Hematopoietic multipotent progenitor cell treated with erythropoietin and hydrocortisone succinate and interleukin-3 and kit ligand, for 17 days (in vitro differentiated cells): ENCODE measurements at regions not wholly inside any gene's neighbourhood (a gene's known extent, or its start where the extent isn't known, plus 50 kb on each side); places are given as distances from the start of the nearest gene placed in this dataset.
"Not testable (repeated sequence)": the region's sequence is repeated elsewhere in the genome, so short reads cannot be mapped to it uniquely, and the experiment has no call there.

Source experiments
- DNase-seq: peaks from one replicate; pipeline ENCODE4 v3.0.0-alpha.2; 2015; ENCODE audit warnings: low spot score

DNA sequence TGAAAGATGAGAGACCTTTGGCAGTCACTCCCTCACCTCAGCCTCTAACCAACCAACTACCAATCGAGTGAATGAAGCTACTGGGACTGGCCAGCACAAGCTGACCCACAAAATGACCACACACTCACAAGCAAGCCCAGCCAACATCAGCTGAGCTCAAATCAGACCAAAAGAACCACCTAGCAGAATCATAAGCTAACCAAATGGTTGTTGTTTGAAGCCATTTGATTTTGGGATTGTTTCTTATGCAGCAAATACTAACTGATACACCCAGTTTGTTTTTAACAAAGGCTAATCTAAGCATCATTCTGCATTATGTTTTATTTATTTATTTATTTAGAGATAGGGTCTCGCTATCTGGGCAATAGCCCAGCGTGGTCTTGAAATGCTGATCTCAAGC lies 310.4 kb downstream of the SETD4 start:
- no peak for DNase-seq

DNA sequence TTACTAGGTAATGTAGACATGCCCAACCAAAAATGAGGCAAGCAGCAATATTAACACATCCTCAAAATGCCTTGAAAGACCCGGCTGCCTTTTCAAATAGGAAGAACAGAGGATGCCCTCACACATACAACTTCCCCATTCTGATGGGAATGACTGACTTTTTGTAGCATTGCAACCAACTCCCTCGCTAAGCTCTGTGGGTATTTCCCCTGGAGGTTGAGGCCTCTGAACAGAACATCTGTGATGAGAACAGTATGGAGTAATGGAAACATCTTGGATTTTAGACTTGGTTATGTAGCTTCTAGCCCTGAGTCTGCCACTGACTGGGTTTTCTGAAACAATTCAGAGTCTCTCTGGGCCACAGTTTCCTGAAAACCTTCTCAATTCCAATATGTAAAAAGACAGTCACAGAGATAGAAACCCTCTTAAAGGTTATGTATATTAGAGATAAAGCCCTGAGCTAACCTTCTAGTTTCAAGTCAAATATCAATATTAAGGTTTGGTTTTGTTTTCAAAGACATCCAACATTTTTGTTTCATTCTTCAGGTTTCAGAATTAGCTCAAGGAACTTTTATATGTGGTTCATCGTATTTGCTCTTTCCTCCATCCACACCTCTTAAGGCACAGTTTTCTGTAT lies 311.5 kb downstream of the SETD4 start:
- no peak for DNase-seq

DNA sequence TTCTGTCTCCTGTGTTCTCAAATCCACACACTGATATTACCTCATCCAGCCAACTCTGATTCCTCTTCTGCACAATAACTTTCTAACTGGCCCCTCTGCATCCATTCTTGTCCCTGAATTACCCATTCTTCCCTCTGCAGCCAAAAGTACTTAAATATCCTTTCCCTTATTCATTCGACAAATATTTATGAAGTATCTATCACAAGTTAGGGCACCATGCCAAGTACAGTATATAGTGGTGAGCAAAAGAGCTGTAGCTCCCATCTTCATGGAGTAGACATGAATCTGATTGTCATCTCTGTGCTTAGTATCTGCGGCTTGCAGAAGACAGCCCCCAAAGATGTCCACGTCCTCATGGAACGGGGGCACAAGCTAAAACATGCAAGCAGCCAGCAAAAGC lies 316.8 kb downstream of the SETD4 start:
- no peak for DNase-seq

DNA sequence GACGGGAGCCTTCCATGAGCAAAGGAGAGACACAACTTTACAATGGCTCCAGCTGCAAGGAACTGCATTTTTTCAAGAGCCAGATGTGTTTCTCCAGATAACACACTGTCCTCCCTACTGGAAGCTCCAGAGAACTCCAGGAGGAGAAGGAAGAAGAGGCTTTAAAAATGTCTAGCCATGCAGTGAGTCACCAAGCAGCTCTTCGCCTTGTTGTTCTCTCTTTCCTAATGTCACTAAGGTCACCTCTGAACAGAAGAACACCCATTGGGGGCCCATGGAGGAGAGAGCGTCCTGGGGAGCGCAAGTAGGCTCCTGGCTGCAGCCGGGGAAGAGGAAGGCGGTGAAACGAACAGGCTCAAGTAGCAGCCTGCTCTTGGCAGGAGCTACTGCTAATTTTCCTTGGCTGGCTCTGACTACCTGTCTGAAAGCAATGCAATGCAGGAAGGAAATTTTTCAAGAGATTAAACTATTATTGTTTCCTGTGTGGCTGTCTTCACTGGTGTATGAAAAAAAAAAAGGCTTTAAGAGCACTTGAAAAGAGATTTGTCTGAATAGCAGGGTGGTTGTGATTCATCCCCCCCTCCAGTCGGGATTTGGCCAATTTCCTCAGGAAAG lies 321.9 kb downstream of the SETD4 start:
- no peak for DNase-seq

DNA sequence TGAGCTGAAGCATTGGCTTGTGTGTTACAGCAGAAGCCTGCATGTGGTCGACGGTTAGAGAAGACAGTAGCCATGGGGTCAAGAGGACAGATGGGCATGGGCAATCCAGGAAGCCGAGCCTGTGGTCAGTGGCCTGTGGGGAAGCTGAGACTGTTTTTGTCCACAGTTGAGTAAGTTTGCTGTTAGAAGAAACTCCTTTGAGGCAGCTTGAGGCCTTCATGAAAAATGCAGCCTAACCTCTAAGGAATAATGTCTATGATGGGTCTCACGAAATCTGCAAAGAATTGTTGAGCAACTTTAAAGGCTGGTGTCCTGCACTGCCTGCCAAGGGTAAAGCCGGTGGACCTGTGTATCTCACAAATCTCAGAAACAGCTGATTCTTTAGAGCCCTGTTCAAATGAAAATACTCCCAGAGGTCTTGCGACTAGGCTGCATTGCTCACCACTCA lies 322.4 kb downstream of the SETD4 start:
- DNase-seq = no peak

DNA sequence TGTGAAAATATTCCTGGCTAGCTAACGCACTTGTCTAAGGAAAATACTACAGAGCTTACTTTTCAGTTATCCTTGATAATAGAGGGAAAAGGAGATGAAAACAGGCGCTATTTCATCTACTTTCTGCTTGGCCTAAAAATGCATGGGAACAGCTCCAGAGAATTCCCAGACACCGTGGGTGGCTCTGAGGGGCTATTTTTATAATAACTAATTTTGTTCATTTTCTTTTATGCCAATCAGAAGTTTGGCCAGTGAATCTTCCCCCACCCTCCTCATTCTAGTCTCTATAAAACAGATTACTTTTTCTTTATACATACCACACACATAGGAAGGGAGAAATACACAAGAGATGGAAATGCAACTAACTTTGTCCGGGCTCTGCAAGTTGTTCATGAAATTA lies 322.9 kb downstream of the SETD4 start:
- DNase-seq = no peak

DNA sequence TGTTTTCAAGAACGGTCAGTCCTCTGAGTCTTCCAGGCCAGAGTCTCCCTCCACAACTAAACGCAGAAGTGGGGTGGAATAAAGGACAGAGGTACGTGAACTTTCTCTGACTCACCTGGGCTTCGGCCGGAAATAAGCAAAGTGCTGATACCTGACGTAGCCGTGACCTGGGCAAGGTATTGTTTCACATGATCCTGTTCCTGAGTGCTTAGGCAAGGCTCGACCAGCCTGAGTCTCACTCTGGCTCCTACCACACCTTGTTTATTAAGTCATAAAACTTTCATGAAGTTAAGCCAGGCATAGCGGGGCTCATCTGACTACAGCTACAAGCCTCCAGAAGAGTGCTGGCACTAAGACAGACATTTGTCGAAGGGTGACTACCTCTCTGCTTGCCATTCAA lies 327.5 kb downstream of the SETD4 start:
- DNase-seq = no peak

DNA sequence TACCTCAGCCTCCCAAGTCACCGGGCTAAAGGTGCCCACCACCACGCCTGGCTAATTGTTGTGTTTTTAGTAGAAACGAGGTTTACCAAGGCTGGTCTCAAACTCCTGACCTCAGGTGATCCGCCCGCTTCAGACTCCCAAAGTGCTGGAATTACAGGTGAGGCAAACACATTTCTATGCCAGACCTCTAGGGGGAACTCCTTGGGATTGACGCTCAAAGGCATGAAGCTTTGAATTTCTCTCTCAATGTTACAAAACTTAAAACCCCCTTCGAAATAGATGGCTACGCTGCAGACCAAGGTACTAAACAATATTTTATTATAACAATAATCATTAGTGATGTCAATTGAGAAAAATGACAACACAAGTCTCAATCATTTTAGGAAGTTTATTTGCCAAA lies 330.0 kb downstream of the SETD4 start:
- no peak for DNase-seq

DNA sequence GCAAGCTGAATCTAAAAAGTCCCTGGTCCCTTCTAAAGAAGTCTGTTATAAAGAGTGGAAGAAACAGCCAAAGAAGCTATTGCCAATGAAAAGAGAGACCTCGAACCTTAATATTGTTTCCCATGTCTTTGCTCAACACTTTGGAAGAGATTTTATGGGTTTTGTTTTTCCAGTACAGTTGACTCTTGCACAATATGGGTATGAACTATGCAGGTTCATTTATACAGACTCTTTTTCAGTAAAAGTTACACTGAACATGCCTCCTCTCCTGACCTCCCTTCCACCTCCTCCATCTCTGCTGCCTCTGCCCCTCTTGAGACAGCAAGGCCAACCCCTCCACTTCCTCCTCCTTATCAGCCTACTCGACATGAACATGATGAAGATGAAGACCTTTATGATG lies 332.5 kb downstream of the SETD4 start:
- DNase-seq = no peak

DNA sequence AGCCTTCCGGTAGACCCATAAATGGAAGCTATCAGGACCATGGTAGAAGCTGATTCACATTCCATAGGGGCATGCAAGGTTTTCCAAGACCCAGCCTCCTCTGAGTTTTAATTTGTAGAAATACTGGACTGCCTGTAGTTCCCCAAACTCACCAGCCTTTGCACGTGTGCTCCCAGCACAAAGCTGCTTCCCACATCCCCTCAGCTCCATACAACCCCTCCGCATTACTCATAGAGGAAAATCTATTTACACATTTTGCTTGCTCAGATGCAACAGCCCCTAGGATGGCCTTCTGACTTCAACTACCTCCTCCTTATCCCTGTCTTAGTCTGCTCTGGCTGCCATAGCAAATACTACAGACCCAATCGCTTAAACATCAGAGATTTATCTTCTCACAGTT lies 336.2 kb downstream of the SETD4 start:
- DNase-seq = no peak

DNA sequence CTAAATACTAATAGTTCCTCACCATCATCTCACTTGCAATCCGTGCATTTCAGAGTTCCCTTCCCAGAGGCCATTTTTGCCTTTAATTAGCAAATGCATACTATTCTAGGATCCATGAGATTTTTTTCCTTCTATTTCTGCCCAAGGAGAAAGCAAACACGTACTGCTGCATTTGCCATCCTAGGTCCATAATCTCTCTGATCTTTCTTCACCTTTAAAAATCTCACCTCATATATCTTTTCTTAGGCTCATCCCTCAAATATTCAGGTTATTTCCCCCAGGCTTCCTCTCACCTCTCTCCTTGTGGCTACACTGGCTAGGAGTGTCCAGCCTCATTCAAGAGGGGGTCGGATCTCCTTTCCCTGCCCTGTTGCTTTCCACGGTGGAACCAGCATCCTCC lies 338.6 kb downstream of the SETD4 start:
- no peak for DNase-seq

DNA sequence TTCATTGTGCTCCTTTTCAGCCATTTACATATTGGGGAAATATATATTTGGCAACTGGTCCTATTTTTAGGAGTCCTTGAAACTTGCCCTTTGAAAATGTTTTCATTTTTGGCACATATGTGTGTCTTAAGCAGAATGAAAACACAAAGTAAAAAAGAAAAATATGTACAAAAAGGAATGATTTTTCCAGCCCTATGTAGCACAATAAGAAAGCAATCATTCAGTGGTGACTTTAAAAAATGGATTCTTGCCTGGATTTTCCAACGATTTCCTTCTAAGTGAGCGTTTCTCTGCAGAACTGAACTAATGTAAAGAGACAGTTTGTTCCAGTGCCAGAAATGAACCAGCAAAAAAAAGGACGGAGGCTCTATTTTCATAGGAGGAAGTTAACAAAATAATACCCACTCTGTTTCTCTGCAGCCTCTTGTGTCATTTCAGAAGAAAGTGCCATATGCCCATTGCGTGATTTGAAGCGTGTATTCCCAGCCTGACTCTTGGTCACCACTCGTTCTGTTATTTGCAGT lies 340.1 kb downstream of the SETD4 start:
- DNase-seq = no peak

DNA sequence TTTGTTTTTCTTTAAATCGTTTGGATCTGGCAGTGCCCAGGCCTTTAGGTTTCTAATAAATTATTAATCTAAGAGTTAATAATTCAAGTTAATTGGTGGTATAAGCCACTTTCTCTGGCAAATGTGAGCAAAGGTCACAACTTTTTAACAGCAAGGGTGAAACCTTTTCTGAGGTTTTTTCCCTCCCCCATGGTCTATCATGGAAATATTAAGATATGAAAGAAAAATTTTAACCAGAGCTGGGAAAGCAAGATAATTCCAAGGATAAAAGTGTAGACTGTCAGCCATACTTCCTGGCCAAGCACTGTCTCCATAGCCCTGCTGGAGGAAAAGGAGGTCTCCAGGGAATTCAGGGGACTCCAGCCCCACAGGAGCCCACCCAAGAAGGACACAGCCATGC lies 341.2 kb downstream of the SETD4 start:
- DNase-seq = no peak

DNA sequence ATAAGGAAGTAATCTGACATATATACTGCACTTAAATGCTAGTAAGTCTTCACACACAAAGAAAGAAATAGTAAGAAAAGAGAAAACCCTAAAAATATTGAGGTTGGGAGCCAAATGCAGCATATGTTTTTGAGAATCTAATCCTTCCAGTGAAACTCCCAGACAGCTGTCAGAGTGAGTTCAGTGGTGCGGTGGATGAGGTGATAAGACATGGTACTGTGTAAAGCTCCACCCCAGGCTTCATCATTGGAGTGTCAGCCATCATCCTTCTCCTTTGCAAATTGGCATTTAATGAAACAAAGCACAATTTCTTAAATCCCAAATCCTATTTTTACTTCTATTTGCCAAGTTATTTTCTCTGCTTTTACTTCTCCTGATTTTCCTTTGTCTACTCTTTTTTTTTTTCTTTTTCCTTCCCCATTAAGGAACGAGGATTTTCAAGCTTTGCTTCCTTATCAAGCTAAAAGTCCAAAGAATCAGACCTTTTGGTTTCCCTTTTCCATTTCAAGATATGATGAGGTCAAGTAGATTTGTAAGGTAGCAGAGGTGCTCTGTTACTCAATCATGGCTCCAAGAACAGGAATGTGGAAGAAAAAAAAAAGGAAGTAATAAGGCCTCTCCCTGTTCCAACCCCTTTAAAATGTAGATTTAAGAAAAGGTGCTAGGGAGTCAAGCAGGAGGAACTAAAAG lies 343.3 kb downstream of the SETD4 start:
- DNase-seq = no peak

DNA sequence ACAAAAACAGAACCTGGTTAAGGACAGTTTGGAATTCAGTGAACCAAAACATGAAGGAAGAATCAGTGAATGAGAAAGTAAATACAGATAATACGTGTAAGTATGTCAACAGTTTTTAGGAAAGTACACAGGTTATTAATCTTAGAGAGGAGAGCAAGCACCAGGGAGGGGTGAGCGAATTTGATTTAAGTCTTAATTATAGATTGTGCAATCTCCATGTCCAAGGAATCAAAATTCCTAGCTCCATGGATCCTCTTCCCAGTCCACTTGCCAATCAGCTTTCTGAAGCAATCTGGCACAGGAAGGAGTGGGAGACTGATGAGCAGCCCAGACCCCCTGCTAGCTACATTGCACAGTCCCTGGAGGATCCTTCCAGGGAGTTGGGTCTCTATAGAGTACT lies 346.4 kb downstream of the SETD4 start:
- DNase-seq = no peak

DNA sequence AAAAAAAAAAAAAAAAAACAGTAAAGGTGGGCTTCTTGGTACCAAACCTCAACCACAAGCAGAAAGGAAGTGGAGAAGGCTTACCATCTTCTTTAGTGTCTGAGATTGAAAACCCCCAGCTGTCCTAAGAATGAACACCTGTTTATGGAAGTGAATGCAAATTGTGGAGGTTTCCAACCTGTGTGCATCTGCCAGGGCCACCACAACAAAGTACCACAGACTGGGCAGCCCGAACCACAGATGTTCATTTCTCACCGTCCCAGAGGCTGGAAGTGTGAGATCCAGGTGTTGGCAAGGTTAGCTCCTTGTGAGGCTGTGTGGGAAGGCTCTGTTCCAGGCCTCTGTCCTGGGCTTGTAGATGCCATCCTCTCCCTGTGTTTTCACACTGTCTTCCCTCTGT lies 348.7 kb downstream of the SETD4 start:
- DNase-seq = no peak

DNA sequence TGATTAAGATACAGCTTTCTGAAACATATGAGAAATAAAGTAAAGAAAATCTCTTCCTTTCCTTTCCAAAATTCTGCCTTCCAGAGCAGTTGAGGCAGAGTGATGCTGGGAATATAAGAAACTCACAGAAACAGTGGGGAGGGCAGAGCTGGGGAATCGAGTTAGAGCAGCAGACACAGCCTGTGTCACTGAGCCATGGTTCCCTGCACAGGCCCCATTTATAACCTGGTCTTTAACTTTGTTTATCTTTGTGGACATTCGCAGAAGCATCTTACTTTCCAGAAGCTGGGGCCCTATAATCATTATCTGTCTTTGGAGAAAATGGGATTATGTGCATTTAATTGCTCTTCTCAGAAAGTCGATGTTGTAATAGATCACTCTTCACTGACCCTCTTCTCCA lies 349.1 kb downstream of the SETD4 start:
- DNase-seq = no peak

DNA sequence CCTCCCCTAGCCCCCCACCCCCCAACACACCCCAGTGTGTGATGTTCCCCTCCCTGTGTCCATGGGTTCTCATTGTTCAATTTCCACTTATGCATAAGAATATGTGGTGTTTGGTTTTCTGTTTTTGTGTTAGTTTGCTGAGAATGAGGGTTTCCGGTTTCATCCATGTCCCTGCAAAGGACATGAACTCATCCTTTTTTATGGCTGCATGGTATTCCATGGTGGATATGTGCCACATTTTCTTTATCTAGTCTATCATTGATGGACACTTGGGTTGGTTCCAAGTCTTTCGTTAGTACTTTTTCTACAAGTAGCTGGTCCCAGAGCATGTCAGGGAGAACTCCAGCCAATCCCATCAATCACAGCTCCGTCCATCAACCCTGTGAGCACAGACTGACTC lies 350.3 kb downstream of the SETD4 start:
- not testable (repeated sequence) for DNase-seq

DNA sequence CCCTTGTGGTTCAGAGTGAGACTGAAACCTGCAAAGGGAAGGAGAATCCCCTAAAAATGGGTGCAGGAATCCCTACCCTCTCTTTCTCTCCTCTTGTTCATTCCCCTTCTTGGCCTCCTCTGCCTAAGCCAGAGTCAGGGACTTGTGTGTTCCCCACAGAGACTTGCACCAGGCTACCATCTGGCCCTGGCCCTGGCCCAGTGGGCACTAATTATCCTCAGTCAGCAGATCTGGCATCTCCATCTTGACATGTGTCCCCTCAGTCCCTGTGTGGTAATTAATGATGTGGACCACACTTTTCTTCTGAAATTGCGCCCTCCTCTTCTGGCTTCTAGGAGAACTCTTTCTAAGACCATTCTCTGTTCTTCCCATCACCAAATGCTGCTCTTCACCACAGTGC lies 354.4 kb downstream of the SETD4 start:
- DNase-seq = no peak

DNA sequence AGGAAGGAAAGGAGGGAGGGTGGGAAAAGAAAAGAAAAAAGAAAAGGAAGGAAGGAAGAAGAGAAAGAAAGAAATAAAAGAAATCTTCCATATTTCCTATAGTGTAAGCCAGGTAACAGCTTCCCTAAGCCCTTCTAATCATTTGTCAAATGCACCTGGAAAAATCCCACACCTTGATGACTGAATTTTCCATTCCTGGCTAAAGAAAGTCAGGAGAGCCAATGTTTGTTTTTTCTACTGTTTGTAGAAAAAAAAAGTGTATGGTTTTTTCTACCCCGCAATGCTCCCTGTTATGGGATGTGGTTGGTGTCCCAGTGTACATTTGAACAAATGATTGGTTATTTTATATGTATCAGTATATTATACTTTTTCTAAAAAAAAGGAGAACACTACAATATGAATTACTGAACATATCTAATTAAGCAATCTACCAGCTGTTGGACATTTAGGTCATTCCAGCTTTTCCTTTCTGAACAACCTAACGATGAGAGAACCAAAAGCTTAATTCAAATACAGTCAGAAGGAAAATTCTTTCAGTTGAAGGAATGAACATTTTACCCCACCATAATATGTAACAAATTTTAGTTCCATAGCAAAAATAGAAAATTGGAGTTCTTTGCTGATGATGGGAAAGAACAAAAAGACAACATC lies 355.0 kb downstream of the SETD4 start:
- DNase-seq = no peak

DNA sequence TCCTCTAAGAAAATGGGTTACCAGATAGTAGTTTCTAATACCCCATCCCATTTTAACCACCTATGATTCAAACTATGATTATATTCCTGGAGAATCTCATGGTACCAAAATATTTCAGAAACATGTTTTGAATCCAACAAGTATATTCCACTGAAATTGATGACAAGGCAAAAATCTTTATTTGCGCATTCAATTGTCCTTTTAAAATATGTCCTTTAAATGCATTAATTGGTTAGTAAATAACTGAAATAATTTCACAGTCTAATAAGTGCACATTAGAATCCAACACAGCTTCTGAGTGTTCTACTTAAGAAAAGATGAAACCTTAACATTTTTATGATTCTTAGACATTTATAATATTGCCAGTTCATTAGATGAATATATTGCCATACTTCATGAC lies 356.6 kb downstream of the SETD4 start:
- DNase-seq = no peak

DNA sequence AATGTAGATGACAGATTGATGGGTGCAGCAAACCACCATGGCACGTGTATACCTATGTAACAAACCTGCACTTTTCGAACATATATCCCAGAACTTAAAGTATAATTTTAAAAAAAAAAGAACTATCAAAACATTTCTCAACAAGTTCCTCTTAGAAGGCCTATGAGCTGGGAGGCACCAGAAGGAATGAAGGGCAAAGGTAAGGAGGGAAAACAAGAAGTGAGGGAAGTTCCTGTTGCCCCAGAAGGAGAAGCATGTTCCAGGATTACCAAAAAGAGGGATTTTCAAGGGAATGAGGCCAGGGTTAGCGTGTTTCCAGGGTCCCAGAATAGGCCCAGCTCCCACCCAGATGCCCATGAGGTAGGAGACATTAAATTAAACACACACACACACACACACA lies 361.0 kb downstream of the SETD4 start:
- DNase-seq = no peak

DNA sequence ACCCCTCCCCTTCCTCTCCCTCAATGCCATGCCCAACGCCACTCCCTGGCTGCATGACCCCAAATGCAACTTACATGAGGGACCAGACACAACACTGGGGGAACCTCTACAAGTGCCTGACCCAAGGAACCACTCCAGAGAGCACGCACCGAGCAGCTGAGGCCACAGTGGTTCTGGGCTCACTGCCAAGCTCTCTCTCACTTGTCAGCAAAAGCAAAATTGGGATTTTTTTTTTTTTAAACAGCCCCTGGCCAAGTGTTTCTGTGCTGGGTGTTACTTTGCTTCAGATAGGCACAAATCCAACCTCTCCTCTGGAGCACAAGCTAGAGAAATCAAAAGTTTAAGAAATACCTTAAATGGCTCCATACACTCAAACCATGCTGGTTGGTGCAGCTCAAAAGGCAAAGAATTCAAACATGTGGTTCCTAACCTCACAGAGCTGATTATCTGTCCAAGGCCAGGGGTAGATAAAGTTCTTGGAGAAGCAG lies 363.0 kb downstream of the SETD4 start:
- DNase-seq = no peak
